Omental fat pad (tissue), 3 donors: ENCODE measurements at regions not wholly inside any gene's neighbourhood (a gene's known extent, or its start where the extent isn't known, plus 50 kb on each side); places are given as distances from the start of the nearest gene placed in this dataset.

Experiments used
- ATAC-seq: fragments of 150-250 bp; one replicate; pipeline ENCODE4 v1.9.1; 2016; ENCODE audit warnings: mild to moderate bottlenecking, moderate library complexity; ENCODE audit not compliant: low FRiP score
- DNase-seq: peaks from one replicate; pipeline ENCODE4 v3.0.0-alpha.2; 2019; ENCODE audit warnings: low spot score
- TF ChIP-seq, protein P1 (sequence below), 3 donors: fragments of 450-650 bp; IDR thresholded peaks; one replicate each; pipeline ENCODE4 v1.5.1; 2016 to 2017; ENCODE audit warnings: antibody characterized with exemption in 3 of 3, mild to moderate bottlenecking in 3 of 3, moderate library complexity in 2 of 3

- ATAC-seq (no peak), DNase-seq (no peak)
- TF ChIP-seq, protein P1, sequence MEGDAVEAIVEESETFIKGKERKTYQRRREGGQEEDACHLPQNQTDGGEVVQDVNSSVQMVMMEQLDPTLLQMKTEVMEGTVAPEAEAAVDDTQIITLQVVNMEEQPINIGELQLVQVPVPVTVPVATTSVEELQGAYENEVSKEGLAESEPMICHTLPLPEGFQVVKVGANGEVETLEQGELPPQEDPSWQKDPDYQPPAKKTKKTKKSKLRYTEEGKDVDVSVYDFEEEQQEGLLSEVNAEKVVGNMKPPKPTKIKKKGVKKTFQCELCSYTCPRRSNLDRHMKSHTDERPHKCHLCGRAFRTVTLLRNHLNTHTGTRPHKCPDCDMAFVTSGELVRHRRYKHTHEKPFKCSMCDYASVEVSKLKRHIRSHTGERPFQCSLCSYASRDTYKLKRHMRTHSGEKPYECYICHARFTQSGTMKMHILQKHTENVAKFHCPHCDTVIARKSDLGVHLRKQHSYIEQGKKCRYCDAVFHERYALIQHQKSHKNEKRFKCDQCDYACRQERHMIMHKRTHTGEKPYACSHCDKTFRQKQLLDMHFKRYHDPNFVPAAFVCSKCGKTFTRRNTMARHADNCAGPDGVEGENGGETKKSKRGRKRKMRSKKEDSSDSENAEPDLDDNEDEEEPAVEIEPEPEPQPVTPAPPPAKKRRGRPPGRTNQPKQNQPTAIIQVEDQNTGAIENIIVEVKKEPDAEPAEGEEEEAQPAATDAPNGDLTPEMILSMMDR (IDR thresholded peaks at IDR 0.05): no peak
Measured at GRCh38 chr2:16526193-16526592, 139.4 kb downstream of the CYRIA start.

DNA sequence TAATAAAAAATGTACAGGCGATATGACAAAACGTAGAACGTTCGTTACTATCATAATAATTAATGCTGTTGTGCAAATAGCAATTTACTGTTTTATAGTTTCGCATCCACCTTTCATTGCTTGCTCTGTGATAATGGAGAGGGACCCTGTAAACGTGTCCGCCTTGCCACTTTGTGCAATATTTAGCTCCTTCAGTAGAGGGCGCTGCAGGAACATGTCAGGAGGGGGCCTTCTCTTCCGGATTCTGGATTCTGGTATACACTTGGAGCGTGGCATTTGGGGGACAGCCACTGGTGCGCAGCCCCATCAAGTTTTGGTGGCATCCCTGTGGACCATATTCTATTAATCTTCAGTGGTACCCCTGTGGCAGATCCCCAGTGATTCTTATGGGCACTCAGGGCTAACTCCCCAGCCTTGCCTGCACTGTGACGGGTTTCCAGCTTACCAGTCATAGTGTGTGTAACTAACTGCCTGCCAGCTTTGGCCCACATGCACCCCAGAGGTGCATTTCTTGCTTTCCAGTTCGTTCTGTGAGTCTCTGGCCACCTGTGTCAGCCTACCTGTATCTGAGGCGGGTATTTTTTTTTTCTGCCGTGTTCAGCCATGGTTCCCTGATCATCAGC is 140.3 kb downstream of the CYRIA start:
- ATAC-seq (no peak), DNase-seq (no peak)
- TF ChIP-seq, protein P1 (IDR thresholded peaks at IDR 0.05): no peak

GRCh38 chr2:16523711-16524110 is 141.9 kb downstream of the CYRIA start:
- DNase-seq (no peak), ATAC-seq (no peak)
- TF ChIP-seq, protein P1 (IDR thresholded peaks at IDR 0.05): no peak

DNA sequence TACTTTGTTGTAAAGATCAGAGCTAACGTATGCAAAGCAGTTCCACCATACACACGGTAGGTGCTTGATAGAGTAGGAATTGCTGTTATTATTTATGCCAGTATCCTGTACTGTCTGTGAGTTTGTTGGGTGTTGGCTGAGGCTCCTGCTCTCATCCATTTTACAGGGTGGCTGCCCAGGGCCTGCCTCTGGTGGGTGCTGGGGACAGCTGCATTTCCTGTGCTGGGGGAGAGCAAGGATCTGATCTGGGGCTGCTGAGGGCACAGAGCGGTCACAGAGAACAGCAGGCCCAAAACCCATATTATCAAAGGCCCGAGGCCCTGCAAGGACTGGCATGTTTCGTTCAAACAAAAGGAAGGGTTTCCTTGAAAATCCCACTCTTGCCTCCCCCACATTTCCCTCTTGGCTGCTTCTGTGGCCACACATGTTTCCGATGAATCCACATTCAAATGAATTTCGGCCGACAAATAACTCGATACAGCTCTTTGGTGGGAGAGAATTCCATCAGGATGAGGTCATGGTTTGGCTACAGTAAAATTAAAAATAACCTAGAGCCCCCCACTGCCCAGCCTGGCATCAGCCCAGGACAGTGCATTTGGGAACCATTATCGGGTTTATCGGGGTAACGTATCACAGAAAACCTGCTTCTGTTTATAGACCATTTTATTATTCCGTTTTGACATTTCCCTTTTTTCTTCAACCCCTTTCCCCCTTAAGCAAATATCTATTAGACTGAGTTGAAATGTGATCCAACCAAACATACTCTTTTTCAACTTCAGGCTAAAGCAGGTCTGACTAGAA is 143.4 kb downstream of the CYRIA start:
- TF ChIP-seq, protein P1 (IDR thresholded peaks at IDR 0.05): no peak
- no peak for DNase-seq
- ATAC-seq: no peak

GRCh38 chr2:16520891-16521290 is 144.7 kb downstream of the CYRIA start:
- TF ChIP-seq, protein P1 (IDR thresholded peaks at IDR 0.05): no peak
- no peak for DNase-seq
- ATAC-seq: no peak

- ATAC-seq (no peak), DNase-seq (no peak)
- TF ChIP-seq, protein P1 (IDR thresholded peaks at IDR 0.05): no peak
Measured at GRCh38 chr2:16515696-16516095, 149.9 kb downstream of the CYRIA start.

- no peak for ATAC-seq
- TF ChIP-seq, protein P1 (IDR thresholded peaks at IDR 0.05): no peak
- DNase-seq: no peak
Measured at GRCh38 chr2:16513626-16514025, 152.0 kb downstream of the CYRIA start.
